HG03103 (cell line): ENCODE measurements at regions not wholly inside any gene's neighbourhood (a gene's known extent, or its start where the extent isn't known, plus 50 kb on each side); places are given as distances from the start of the nearest gene placed in this dataset.

Source experiments
- ATAC-seq: cut with Tn5 transposase; IDR thresholded peaks from one replicate; pipeline ENCODE4 v1.9.1; 2021; ENCODE audit warnings: low read depth; ENCODE audit not compliant: unreplicated experiment

- no peak for ATAC-seq
Measured at GRCh38 chr18:68469049-68469625, 245.8 kb downstream of the TMX3 start.

- no peak for ATAC-seq
Measured at GRCh38 chr18:68467957-68468356, 247.0 kb downstream of the TMX3 start.

- ATAC-seq: no peak
Measured at GRCh38 chr18:68467329-68467728, 247.6 kb downstream of the TMX3 start.

- no peak for ATAC-seq
Measured at GRCh38 chr18:68466672-68467071, 248.2 kb downstream of the TMX3 start.

- ATAC-seq: no peak
Measured at GRCh38 chr18:68462766-68463165, 252.1 kb downstream of the TMX3 start.

GRCh38 chr18:68462148-68462547, 252.8 kb downstream of the TMX3 start:
- no peak for ATAC-seq

- no peak for ATAC-seq
Measured at GRCh38 chr18:68461481-68462018, 253.4 kb downstream of the TMX3 start.

- no peak for ATAC-seq
Measured at GRCh38 chr18:68459968-68460367, 254.9 kb downstream of the TMX3 start.

GRCh38 chr18:68456985-68457384, 257.9 kb downstream of the TMX3 start:
- ATAC-seq: no peak

- ATAC-seq: no peak
Measured at GRCh38 chr18:68455229-68455603, 259.7 kb downstream of the TMX3 start.

GRCh38 chr18:68454511-68455228, 260.2 kb downstream of the TMX3 start:
- ATAC-seq: no peak

GRCh38 chr18:68449292-68449691, 265.6 kb downstream of the TMX3 start:
- ATAC-seq: no peak

GRCh38 chr18:68448736-68449135, 266.2 kb downstream of the TMX3 start:
- no peak for ATAC-seq

- ATAC-seq: no peak
Measured at GRCh38 chr18:68447286-68447685, 267.6 kb downstream of the TMX3 start.

GRCh38 chr18:68445668-68446426, 269.1 kb downstream of the TMX3 start:
- no peak for ATAC-seq

GRCh38 chr18:68445136-68445535, 269.8 kb downstream of the TMX3 start:
- no peak for ATAC-seq

GRCh38 chr18:68441241-68441640, 273.7 kb downstream of the TMX3 start:
- ATAC-seq: no peak

GRCh38 chr18:68440433-68440832, 274.5 kb downstream of the TMX3 start:
- ATAC-seq: no peak

GRCh38 chr18:68439642-68440041, 275.3 kb downstream of the TMX3 start:
- ATAC-seq: no peak

GRCh38 chr18:68438983-68439382, 275.9 kb downstream of the TMX3 start:
- no peak for ATAC-seq

- no peak for ATAC-seq
Measured at GRCh38 chr18:68438536-68438935, 276.4 kb downstream of the TMX3 start.

- no peak for ATAC-seq
Measured at GRCh38 chr18:68436485-68436884, 278.4 kb downstream of the TMX3 start.
